Inferior parietal cortex (tissue), 1 donor: ENCODE measurements at regions not wholly inside any gene's neighbourhood (a gene's known extent, or its start where the extent isn't known, plus 50 kb on each side); places are given as distances from the start of the nearest gene placed in this dataset.
"Not testable (repeated sequence)": the region's sequence is repeated elsewhere in the genome, so short reads cannot be mapped to it uniquely, and the experiment has no call there.

Source experiments
- DNase-seq: peaks from one replicate; pipeline ENCODE4 v3.0.0-alpha.2; 2016; ENCODE audit errors: extremely low spot score

DNA sequence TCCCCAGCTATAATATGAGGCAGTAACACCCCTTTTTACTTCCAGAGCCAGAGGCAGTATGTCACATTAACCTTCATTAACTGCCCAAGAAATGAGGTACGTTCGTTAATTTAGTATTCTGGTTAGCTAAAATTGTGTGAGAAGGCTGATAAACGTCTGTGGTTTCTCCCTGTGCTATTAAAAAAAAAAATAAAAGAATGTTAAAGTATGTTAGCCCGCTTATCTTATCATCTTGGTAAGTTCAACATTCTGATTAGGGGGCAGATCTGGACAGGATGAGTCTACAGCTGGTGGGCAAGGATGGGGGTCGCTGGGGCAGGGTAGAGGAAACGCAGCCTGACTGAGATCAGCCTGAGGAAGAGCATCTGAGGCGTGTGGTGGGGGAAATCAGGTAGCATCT, 154.0 kb downstream of the PRL start:
- no peak for DNase-seq

DNA sequence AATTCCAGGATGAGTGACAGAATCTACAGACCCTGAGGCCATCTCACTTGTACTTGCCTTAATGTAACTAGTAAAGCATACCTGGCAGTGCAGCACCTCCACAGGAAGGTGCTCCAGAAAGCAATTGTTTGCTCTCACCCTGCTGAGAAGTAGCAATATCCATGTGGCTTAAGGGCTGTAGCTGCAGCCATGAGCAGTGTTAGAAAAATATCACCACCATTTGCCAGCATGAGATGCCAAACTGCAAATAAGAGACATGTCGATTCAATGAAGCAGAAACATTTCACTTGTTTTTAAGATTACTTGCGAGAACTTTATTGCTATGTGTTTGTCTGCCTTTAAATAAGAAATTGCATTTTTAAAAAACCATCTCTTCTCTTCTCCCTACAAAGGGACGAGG, 151.5 kb downstream of the PRL start:
- no peak for DNase-seq

DNA sequence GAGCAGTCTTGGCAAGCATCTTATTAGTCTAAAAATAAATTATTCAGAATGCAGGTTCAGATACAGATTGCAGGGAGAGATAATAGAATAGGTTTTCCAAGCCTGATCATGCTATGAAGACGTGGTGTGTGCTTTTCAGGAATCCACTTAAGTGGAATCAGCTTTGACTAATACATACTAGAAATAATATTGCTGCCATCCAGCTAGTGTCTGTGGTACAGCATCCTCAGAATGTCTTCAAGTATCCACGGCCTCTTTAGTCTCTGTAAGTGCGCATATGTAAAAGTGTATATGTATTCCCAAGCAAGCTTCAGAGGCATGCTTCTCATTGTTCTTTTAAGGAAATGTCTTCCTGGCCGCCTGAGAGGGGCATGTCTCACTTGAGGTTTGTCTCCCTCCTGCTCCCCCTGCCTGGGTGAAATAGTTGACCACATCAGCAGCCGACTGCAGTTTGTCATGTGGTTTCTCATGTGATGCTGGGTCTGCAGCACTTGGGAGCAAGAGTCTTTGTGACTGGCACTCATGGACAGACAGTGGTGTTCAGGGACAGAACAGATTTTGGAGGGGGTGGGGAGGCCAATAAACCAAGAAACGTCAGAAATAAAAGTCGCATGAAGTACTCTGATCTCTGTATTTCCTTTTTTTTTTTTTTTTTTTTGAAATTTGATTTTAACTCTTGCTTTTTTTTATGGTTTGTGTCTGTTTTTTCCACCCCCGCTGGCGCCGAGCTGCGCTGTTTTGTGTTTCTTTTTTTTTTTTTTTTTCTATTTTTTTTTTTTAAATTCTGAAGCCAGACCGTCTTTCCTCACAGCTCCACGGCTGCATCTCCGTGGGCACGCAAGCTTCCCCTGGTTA, 150.8 kb downstream of the PRL start:
- peak; percentile 88 for DNase-seq

DNA sequence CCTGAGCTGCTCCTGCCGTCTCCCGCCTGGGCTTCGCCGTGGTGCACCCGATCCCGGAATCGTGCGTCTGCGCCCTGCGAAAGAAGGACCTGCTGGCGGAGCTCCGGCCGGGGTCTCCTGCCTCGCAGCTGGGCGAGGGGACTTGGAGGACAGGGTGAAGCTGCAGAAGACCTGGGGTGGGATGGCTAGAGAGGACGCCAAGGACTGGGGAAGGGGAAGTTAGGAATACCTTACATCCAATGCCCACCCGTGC, 150.2 kb downstream of the PRL start:
- DNase-seq = no peak

DNA sequence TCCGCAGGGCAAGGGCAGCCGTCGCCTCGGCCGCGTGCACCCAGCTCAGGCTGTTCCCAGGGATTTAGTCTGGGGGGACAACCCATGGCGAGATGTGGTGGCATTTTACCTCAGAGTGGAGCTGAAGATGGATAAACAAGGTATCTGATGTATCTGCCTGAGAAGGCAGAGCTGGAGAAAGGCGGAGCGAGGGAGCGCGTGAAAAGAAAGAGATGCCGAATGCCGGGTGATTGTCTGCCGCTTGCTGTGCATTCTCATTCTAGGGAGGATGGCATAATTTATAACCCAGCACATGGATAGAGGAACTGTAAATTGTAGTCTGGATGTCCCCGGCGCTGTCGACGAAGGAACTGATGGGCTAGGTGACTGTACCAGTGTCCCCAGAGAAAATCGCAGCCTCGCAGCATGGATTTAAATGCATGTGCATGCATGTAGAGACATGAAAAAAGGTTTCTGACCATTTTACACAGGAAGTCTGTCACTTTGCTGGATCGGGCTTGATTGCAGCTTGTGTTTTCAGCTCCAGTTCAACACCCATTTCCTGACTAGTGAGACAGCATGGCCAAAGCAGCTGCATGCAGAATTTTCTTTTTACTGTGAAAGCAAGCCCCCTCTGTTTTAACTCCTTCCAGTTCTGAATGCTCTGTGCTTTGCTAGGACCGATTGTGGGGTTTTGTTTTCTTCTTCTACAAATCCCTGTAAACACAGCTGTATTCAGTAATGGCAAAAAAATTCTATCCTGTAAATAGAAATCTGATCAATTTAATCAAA, 149.7 kb downstream of the PRL start:
- peak; percentile 63 for DNase-seq

DNA sequence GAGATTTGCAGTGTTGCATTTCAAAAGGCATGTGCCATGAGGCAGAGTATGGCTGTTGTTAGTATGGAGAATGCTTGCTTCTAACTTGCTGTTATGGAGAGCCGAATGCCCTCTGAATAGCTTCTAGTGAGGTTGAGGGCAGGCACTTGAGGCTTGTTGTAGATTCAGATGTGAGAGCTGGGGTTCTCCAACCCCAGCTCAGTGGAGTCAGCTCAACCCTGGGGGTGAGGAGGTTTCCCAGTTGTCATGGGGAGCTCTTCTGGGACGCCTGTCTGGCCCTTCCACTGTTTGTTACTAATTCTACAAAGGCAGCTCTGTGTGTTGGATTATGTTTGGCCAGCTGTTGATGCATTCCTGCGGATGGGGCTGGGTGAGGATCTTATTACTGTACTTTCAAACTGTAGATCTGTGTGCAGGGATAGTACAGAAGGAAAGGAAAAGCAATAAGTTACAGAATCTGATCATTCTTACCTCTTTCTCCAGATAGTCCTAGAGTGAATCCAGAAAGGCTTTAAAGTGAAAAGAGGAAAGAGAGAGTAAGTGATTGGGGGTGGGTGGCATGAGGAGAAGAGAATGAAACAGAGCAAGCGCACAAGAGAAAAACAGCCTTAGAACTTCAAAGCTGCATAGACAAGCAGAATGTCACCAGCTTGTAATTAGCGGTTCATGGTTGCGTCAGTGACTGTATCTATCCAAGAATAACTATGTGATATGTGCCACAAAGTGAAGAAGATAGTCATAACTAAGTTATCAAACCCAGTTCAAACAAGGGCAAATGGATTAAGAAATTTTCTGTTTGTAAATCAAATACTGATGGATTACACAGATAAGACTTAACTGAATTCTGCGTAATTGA, 148.7 kb downstream of the PRL start:
- DNase-seq = peak; percentile 60

DNA sequence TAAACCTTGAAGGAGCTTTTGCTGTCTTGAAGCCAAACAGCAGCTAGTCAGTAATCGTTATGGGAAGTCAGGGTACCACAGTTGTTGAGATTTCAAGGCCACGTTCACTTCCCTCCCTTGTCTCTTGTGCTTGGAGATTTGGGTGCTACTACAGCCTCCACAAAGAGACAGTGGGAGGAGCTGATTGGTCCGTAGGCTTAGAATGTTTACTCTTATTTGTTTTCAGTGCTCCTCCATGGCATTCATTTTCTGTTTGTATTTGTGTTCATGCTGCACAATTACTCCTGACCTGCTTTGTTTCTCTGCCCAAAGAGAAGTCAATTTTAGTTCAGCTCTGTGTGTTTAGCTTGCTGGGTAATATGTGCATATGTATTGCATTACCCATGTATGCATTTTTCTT, 147.7 kb downstream of the PRL start:
- DNase-seq = peak; percentile 59

DNA sequence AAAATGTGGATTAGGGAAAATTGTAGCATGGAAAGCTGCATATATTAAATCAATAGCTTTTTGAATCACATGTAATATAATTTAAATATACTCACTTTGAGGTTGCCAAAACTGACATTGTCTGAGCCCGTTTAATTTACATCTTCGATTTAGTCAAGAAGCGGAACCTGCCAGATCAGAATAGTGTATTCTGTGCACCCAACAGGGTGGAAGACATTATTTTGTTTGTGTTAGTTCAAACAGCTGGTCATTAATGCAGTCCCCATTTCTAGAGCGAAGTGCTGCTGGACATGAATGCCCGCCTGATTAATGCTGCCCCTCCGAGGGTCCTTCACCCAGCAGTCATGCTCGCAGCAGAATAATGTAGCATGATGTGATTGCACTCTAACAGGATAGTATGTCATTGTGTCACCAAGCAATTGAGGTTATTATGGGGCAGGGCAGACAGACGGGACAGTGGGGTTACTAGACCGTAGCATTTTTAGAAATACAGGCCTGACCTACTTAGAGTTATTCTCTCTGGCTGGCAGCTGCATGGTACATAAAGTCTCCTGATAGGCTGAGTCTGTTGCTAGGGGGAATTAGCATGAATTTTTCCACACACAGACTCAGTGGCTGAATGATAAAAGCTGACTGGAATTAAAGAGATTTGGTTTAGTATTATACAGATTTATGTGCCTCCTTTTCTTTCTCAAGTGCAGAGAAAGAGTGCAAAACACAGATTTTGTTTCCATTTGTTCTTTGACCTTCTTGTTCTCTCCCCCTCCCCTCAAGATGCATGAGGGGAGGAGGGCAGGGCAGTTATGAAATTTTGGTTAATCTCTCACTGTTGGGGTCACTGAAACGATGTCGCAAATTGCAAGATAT, 147.1 kb downstream of the PRL start:
- peak; percentile 68 for DNase-seq

DNA sequence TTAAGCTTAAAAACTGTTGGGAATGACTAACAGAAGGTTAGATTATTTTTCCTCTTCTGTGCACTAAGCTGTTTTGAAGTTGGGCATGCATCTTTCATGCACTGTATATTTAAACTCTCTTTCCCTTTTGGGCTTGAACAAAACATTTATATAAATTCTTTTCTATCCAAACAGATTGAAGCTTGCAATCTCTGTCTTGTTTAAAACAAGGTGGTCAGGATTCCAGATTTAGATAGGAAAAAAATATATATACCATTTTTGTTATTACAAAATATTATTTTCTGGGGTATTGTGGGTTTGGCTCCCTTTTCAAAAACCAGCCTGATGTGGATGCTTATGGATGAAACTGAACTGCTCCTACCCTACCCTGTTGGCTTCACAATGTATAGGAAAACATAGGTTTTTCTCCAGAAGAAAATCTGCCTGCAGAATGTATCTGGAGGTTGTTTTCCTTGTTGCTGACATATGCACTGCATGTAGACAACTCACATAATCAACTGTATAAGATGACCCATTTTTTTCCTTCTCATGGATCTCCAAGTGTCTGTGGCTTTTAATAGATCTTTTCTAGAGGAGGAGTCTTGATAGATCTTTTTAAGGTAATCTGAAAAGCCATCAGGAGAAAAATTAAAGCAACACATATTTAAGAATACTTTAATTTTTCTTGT, 146.3 kb downstream of the PRL start:
- DNase-seq = peak; percentile 22

DNA sequence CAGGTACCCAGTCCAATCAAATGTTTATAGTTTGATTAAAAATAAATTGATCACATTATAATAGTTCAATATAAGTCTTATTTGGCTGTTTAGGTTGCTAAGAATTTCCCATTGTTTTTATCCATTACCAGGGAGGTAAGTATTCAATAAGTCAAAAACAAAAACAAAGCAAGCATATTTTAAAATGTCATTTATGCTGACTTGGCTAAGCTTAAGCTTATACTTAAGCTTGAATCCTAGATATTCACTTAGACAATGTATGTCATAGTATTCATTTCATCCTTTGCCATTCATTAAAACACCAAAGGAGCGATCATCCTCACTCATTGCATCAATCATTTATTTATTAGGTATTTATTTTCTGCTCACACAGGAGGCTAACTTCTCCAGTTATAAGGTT, 144.9 kb downstream of the PRL start:
- DNase-seq = no peak

DNA sequence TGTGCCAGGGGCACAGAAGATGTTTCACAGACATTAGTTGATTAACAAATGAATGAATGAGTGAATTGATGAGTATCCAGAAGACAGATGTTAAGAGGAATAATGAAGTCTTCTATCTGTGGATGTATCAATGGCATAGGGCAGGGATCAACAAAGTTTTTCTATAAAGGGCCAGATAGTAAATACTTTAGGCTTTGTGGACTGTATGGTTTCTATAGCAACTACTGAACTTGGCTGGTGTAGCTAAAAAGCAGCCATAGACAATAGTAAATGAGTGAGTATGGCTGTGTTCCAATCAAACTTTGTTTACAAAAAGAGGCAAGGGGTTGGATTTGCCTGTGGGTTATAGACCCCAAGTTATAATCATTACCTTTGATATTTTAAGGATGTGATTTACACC, 144.0 kb downstream of the PRL start:
- no peak for DNase-seq

DNA sequence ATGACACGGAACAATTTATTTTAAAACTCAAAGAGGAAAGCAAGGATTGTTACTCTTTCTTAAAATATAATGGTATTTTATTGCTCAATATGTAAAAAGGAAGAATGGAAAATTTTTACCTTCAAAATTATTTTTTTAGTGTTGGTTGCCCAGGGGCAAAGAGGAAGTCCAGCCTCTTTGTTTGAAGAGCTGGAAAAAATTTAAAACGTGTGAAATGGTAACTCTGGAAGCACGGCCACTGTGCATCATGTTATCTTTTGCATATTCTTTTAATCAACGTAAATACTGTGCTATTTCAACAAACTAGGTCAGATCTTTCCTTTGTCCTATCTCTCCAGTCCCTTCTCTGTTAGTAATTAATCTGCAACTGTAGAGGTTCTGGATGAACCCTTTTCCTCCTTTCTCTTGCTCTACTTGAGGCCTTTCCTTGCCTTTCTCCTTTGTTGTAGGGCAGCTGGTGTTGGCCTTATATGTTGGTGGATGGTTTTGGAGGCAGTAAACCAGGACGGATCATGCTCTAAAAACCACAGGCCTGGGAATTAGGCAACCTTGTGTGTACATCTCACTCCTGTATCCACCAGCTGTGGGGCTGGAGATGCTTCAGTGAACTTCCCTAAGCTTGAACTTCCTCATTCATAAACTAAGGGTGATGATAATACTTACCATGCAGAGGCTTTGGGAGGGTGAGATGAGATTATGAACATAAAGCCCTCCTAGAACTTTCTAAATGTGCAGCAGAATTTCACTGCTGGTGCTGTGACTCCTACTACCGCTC, 143.3 kb downstream of the PRL start:
- no peak for DNase-seq

DNA sequence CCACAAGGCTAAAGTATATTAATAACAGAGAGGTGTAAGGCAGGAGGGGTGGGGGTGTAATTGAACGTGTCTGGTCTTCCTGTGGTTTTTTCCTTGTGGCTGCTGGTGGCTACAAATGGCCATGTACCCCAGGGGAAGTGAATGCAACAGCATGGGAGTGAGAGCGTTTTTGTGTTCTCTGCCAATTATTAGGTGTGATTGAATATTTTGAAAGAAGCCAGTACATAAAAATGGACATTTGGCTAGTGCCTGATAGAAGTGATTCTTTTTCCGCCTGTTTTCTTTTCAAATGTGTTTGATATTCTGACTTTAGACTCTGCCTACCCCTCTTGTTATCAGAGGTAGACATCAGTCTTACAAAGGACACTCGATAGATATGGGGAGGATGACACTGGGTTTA, 141.3 kb downstream of the PRL start:
- no peak for DNase-seq

DNA sequence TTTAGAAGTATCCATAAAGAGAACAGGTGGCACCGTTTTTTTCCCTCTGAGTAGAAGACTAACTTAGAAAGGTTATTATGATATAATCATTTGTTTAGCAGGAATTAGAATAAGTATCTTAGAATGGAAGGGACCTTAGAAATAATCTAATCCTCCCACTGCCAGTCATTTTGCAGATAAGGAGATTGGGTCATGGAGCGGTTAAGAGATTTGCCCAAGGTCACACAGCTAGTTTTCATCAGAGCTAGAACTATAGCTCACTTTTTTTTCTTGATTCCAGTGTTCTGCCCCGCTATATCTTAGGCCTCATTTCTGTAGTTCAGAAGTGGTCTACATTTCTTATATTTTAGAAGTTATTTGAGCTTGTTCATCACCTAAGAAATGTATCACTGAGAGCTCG, 139.6 kb downstream of the PRL start:
- DNase-seq = no peak

DNA sequence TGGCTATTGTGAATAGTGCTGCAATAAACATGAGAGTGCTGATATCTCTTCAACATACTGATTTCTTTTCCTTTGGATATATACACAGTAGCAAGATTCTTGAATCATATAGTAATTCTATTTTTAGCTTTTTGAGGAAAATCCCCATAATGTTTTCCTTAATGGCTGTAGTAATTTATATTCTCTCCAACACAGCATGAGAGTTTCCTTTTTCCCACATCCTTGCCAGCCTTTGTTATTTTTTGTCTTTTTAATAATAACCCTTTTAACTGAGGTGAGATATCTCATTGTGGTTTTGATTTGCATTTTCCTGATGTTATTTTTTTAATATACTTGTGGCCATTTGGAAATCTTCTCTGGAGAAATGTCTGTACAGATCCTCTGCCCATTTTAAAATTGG, 132.6 kb downstream of the PRL start:
- DNase-seq = no peak

DNA sequence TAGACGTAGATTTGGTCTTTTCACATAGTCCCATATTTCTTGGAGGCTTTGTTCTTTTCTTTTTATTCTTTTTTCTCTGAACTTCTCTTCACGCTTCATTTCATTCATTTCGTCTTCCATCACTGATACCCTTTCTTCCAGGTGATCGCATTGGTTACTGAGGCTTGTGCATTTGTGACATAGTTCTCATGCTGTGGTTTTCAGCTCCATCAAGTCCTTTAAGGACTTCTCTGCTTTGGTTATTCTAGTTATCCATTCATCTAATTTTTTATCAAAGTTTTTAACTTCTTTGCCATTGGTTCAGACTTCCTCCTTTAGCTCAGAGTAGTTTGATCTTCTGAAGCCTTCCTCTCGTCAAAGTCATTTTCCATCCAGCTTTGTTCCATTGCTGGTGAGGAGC, 125.8 kb downstream of the PRL start:
- not testable (repeated sequence) for DNase-seq

DNA sequence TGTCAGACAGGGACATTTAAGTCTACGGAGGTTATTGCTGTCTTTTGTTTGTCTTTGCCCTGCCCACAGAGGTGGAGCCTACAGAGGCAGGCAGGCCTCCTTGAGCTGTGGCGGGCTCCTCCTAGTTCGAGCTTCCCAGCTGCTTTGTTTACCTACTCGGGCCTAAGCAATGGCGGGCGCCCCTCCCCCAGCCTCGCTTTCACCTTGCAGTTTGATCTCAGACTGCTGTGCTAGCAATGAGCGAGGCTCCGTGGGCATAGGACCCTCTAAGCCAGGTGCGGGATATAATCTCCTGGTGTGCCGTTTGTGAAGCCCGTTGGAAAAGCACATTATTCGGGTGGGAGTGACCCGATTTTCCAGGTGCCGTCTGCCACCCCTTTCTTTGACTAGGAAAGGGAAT, 125.0 kb downstream of the PRL start:
- not testable (repeated sequence) for DNase-seq

DNA sequence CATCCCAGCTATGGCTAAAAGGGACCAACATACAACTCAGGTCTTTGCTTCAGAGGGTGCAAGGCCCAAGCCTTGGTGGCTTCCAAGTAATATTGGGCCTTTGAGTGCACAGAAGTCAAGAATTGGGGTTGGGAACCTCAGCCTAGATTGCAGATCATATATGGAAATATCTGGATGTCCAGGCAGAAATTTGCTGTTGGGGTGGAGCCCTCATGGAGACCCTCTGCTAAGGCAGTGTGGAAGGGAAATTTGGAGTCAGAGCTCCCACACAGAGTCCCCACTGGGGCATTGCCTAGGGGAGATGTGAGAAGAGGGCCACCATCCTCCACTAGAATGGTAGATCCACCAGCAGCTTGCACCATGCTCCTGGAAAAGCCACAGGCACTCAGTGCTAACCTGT, 123.5 kb downstream of the PRL start:
- no peak for DNase-seq

DNA sequence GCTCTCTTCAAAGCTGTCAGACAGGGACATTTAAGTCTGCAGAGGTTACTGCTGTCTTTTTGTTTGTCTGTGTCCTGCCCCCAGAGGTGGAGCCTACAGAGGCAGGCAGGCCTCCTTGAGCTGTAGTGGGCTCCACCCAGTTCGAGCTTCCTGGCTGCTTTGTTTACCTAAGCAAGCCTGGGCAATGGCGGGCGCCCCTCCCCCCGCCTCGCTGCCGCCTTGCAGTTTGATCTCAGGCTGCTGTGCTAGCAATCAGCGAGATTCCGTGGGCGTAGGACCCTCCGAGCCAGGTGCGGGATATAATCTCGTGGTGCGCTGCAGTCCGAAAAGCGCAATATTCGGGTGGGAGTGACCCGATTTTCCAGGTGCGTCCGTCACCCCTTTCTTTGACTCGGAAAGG, 116.6 kb downstream of the PRL start:
- not testable (repeated sequence) for DNase-seq

DNA sequence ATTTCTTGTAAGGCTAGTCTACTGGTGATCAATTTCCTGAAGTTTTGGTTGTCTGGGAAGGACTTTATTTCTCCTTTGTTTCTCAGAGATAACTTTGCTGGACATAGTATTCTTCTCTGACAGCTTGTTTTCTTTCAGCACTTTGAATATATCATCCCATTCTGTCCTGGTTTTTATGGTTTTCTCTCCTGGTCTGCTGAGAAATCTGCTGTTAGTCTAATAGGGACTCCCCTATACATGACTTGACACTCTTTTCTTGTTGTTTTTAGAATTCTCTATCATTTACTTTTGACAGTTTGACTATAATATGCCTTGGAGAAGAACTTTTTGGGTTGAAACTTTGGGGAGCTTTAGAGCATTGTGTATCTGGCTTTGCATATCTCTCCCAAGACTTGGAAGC, 112.5 kb downstream of the PRL start:
- DNase-seq = no peak
